Endothelial cell of umbilical vein (primary cell): ENCODE measurements at regions not wholly inside any gene's neighbourhood (a gene's known extent, or its start where the extent isn't known, plus 50 kb on each side); places are given as distances from the start of the nearest gene placed in this dataset.

Experiments used
- BruUV-seq: library from RNA; stranded (reverse); fragments of 400-500 nt; replicated peaks from 2 replicates; lab custom pipeline; 2021; lab: Mats Ljungman, UMichigan
- CTCF ChIA-PET: fragments of 300-600, 350-600 bp; sonication (Branson Sonifier 250); formaldehyde crosslinking; loops from one replicate; lab custom pipeline; 2021; ENCODE audit warnings: antibody characterized with exemption, inconsistent platforms; lab: Charles Lee
- POLR2A ChIA-PET: fragments of 300-600, 350-600 bp; sonication (Branson Sonifier 250); formaldehyde crosslinking; loops from one replicate; lab custom pipeline; 2021; ENCODE audit warnings: antibody characterized with exemption, inconsistent platforms; lab: Charles Lee
- DNase-seq: peaks from one replicate; pipeline ENCODE4 v3.0.0-alpha.2; 2011; ENCODE audit warnings: low read depth, low spot score
- FAIRE-seq: peaks from 2 replicates; lab custom pipeline; 2011; peaks lifted over from hg19 to GRCh38; lab: Jason Lieb, UNC
- H2AFZ ChIP-seq: 2 replicates; pipeline ENCODE4 v1.6.0; 2012; ENCODE audit warnings: low read depth, low read length, control low read depth, inconsistent platforms
- H3K27ac ChIP-seq: 2 replicates; pipeline ENCODE4 v1.5.1; 2011; ENCODE audit warnings: low read depth, mild to moderate bottlenecking, control low read depth, low read length, moderate library complexity; ENCODE audit not compliant: insufficient read depth
- H3K27me3 ChIP-seq, 2 experiments: 2 replicates each; pipeline versions ENCODE4 v1.6.0 to v1.6.1; 2011; ENCODE audit warnings: low read length in 2 of 2, mixed read lengths in 1 of 2; ENCODE audit not compliant: control insufficient read depth in 2 of 2, insufficient read depth in 2 of 2
- H3K36me3 ChIP-seq, 2 experiments: 2 replicates in 1 of 2; 3 replicates in 1 of 2; pipeline ENCODE4 v1.5.1; 2011; ENCODE audit warnings: low read length in 2 of 2, mild to moderate bottlenecking in 1 of 2, moderate library complexity in 1 of 2; ENCODE audit not compliant: control insufficient read depth in 2 of 2, insufficient read depth in 2 of 2; ENCODE audit errors: extremely low read depth in 1 of 2
- H3K4me1 ChIP-seq: 3 replicates; pipeline ENCODE4 v1.5.1; 2011; ENCODE audit warnings: mild to moderate bottlenecking, low read length; ENCODE audit not compliant: control insufficient read depth, insufficient read depth; ENCODE audit errors: extremely low read depth
- H3K4me2 ChIP-seq: 2 replicates; pipeline ENCODE4 v1.6.1; 2011; ENCODE audit warnings: low read length, control low read depth, mixed read lengths; ENCODE audit not compliant: insufficient read depth
- H3K4me3 ChIP-seq, 3 experiments: fragments of 200-600 bp in 1 of 3; sonication (generic), shearing (Covaris generic) in 1 of 3; replicated peaks in 1 of 3; 2 replicates each; pipeline ENCODE4 v1.5.1; 2011 to 2016; ENCODE audit warnings: control low read depth in 3 of 3, low read length in 3 of 3, mild to moderate bottlenecking in 2 of 3, inconsistent platforms in 1 of 3, low read depth in 1 of 3, moderate library complexity in 1 of 3; ENCODE audit not compliant: insufficient read depth in 1 of 3
- H3K79me2 ChIP-seq: 2 replicates; pipeline ENCODE4 v1.6.0; 2012; ENCODE audit warnings: low read length, inconsistent platforms; ENCODE audit not compliant: control insufficient read depth, insufficient read depth
- H3K9ac ChIP-seq: replicated peaks from 2 replicates; pipeline ENCODE3; 2011; ENCODE audit warnings: low read length, control low read depth; ENCODE audit not compliant: insufficient read depth; ENCODE audit errors: extremely low read depth
- H3K9me1 ChIP-seq: replicated peaks from 3 replicates; pipeline ENCODE4 v1.6.0; 2011; ENCODE audit warnings: mild to moderate bottlenecking, low read length; ENCODE audit not compliant: control insufficient read depth, insufficient read depth; ENCODE audit errors: extremely low read depth
- H3K9me3 ChIP-seq: replicated peaks from 2 replicates; pipeline ENCODE4 v1.5.1; 2012; ENCODE audit warnings: low read length, inconsistent platforms; ENCODE audit not compliant: control insufficient read depth, insufficient read depth
- H4K20me1 ChIP-seq: replicated peaks from 2 replicates; pipeline ENCODE3; 2011; ENCODE audit warnings: mild to moderate bottlenecking, low read length; ENCODE audit not compliant: control insufficient read depth, insufficient read depth; ENCODE audit errors: extremely low read depth
- EZH2 ChIP-seq: IDR thresholded peaks from 2 replicates; pipeline ENCODE4 v1.6.1; 2012; ENCODE audit warnings: borderline replicate concordance, low read depth, mild to moderate bottlenecking, moderate library complexity, low read length, inconsistent platforms; ENCODE audit not compliant: severe bottlenecking
- FOS ChIP-seq: IDR thresholded peaks from 2 replicates; pipeline ENCODE4 v1.6.1; 2011; ENCODE audit warnings: mild to moderate bottlenecking, low read length, moderate library complexity, borderline replicate concordance; ENCODE audit not compliant: insufficient read depth
- GATA2 ChIP-seq: IDR thresholded peaks from 2 replicates; pipeline ENCODE4 v1.7.0; 2011; ENCODE audit warnings: low read depth, mild to moderate bottlenecking, moderate library complexity, mixed read lengths, low read length; ENCODE audit not compliant: insufficient read length, insufficient read depth
- JUN ChIP-seq: IDR thresholded peaks from 2 replicates; pipeline ENCODE4 v1.6.1; 2011; ENCODE audit warnings: borderline replicate concordance, low read depth; ENCODE audit not compliant: insufficient read length, insufficient read depth
- MYC ChIP-seq: IDR thresholded peaks from one replicate; pipeline ENCODE4 v1.6.1; 2011; ENCODE audit warnings: mild to moderate bottlenecking, low read depth, low read length
- POLR2A ChIP-seq: IDR thresholded peaks from 2 replicates; pipeline ENCODE4 v1.6.1; 2012; ENCODE audit warnings: low read depth, mild to moderate bottlenecking, control low read depth, low read length
- POLR2AphosphoS5 ChIP-seq: IDR thresholded peaks from 2 replicates; pipeline ENCODE4 v1.6.1; 2012; ENCODE audit warnings: low read depth, mild to moderate bottlenecking, control low read depth, low read length, moderate library complexity; ENCODE audit not compliant: insufficient read depth
- dilution Hi-C: fragments of 300-500 bp; cut with MboI; formaldehyde crosslinking; loops from one replicate; pipeline ENCODE4 v1.15.0; 2019; ENCODE audit warnings: low sequenced_read_pairs; ENCODE audit not compliant: extremely low pct_ligation_motif_present
- intact Hi-C: fragments of 100-400 bp; cut with micrococcal nuclease; formaldehyde crosslinking; loops from one replicate; pipeline ENCODE4 v1.10.0; 2022
- TF ChIP-seq, protein P1 (sequence below), 2 donors: IDR thresholded peaks; 1 replicate in 1 of 2; 2 replicates in 1 of 2; pipeline ENCODE4 v1.5.1; 2011; ENCODE audit warnings: low read length in 2 of 2, mild to moderate bottlenecking in 2 of 2, moderate library complexity in 2 of 2, control low read depth in 1 of 2, inconsistent platforms in 1 of 2, low read depth in 1 of 2; ENCODE audit not compliant: insufficient read depth in 1 of 2; ENCODE audit errors: extremely low read depth in 1 of 2
- TF ChIP-seq, protein P2 (sequence below): IDR thresholded peaks from 2 replicates; pipeline ENCODE4 v1.6.1; 2011; ENCODE audit not compliant: insufficient read depth, insufficient read length

- POLR2A ChIA-PET = no interaction called here
- no peaks in the 10 kb centered on the region for H3K9me1 ChIP-seq
- dilution Hi-C loops (no loop called here), intact Hi-C loops (no loop called here)
- no peak for FAIRE-seq
- H2AFZ ChIP-seq = no peak overlapping the region
- CTCF ChIA-PET = no interaction called here
- no peaks in the 10 kb centered on the region for H3K9me3 ChIP-seq
- H3K27me3 ChIP-seq = no peaks in the 10 kb centered on the region
- TF ChIP-seq MYC (no peak), POLR2A (no peak), POLR2AphosphoS5 (no peak), GATA2 (no peak), FOS (no peak), EZH2 (no peak), JUN (no peak)
- TF ChIP-seq, protein P1, sequence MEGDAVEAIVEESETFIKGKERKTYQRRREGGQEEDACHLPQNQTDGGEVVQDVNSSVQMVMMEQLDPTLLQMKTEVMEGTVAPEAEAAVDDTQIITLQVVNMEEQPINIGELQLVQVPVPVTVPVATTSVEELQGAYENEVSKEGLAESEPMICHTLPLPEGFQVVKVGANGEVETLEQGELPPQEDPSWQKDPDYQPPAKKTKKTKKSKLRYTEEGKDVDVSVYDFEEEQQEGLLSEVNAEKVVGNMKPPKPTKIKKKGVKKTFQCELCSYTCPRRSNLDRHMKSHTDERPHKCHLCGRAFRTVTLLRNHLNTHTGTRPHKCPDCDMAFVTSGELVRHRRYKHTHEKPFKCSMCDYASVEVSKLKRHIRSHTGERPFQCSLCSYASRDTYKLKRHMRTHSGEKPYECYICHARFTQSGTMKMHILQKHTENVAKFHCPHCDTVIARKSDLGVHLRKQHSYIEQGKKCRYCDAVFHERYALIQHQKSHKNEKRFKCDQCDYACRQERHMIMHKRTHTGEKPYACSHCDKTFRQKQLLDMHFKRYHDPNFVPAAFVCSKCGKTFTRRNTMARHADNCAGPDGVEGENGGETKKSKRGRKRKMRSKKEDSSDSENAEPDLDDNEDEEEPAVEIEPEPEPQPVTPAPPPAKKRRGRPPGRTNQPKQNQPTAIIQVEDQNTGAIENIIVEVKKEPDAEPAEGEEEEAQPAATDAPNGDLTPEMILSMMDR (IDR thresholded peaks at IDR 0.05; ENCODE audit: extremely low read depth in 1 of 2, insufficient read depth in 1 of 2, low read depth in 1 of 2, low read length in 2 of 2) = no peak
- TF ChIP-seq, protein P2, sequence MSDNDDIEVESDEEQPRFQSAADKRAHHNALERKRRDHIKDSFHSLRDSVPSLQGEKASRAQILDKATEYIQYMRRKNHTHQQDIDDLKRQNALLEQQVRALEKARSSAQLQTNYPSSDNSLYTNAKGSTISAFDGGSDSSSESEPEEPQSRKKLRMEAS = no peak
- DNase-seq = no peak
- H3K27ac ChIP-seq = no peak overlapping the region
- H3K4me3 ChIP-seq = no peak overlapping the region
- no peak overlapping the region for H3K9ac ChIP-seq
- no peaks in the 10 kb centered on the region for H3K79me2 ChIP-seq
- no peaks in the 10 kb centered on the region for H3K4me1 ChIP-seq
- no peak overlapping the region for H3K4me2 ChIP-seq
- H3K36me3 ChIP-seq = no peaks in the 10 kb centered on the region
- BruUV-seq = no TSS peak
- no peaks in the 10 kb centered on the region for H4K20me1 ChIP-seq
These were observed 574.9 kb downstream of the HTR1B start for GRCh38 chr6:76888351-76888750.
